ENCODE measurements at regions not wholly inside any gene's neighbourhood (a gene's known extent, or its start where the extent isn't known, plus 50 kb on each side); places are given as distances from the start of the nearest gene placed in this dataset.
"Not testable (repeated sequence)": the region's sequence is repeated elsewhere in the genome, so short reads cannot be mapped to it uniquely, and the experiment has no call there.

DNA sequence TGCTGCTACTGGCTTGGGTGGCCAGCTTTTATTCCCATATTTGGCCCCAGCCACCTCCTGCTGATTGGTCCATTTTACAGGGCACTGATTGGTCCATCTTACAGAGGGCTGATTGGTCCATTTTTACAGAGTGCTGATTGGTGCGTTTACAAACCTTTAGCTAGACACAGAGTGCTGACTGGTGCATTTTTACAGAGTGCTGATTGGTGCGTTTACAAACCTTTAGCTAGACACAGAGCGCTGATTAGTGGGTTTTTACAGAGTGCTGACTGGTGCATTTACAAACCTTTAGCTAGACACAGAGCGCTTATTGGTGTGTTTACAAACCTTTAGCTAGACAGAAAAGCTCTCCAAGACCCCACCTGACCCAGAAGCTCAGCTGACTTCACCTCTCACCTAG lies 126.3 kb downstream of the POSTN start:
- CTCF ChIA-PET; FAIRE-seq; ATAC-seq; H3K9me3 ChIP-seq; H3K4me3 ChIP-seq; H3K4me1 ChIP-seq; H3K27ac ChIP-seq; POLR2A ChIA-PET; H3K4me2 ChIP-seq; DNase-seq (ENCODE audit: low read depth in 1 of 2, low spot score in 1 of 2): not testable (repeated sequence)
- WGBS (ENCODE audit: missing lambda C conversion rate) = 37% methylated on average over 4 of the region's 4 CpGs
- TF ChIP-seq MAFK (IDR thresholded peaks at IDR 0.05; ENCODE audit: partially characterized antibody) = peak; percentile 51

DNA sequence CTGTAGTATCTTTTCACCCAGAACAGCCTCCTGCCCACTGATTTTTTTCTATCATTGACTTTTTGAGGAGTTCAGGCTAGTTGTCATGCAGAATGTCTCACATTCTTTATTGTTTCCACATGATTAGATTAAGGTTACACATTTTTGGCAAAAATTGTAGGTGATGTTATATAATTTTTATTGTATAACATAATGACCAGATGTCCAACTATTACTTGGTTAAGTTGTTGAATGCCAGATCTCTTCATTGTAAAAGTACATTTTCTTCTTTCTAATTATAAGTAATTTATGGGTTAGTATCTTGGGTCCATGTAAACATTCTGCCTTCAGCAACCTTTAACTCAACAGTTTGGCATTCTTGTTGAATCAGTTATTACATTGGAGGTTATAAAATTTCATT lies 138.4 kb downstream of the POSTN start:
- ATAC-seq = no peak
- Histone ChIP-seq H3K9me3 (no peaks in the 10 kb centered on the region), H3K4me3 (no peak overlapping the region), H3K4me2 (no peak overlapping the region), H3K27ac (no peak overlapping the region), H3K4me1 (no peaks in the 10 kb centered on the region)
- no peak for DNase-seq (ENCODE audit: low read depth in 1 of 2, low spot score in 1 of 2)
- CTCF ChIA-PET = no interaction called here
- TF ChIP-seq, protein P1, sequence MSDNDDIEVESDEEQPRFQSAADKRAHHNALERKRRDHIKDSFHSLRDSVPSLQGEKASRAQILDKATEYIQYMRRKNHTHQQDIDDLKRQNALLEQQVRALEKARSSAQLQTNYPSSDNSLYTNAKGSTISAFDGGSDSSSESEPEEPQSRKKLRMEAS (IDR thresholded peaks at IDR 0.05) = no peak
- TF ChIP-seq RNF2 (IDR thresholded peaks at IDR 0.05; ENCODE audit: borderline replicate concordance, low read depth) (no peak), GATA3 (IDR thresholded peaks at IDR 0.05; ENCODE audit: borderline replicate concordance) (no peak), RAD21 (conservative IDR thresholded peaks at IDR 0.05 in 1 of 2, IDR thresholded peaks at IDR 0.05 in 1 of 2) (no peak), NPAS2 (CRISPR knock-in tag; IDR thresholded peaks at IDR 0.05; ENCODE audit: borderline replicate concordance) (no peak), ZC3H11A (IDR thresholded peaks at IDR 0.05) (no peak), HOXA7 (CRISPR knock-in tag; IDR thresholded peaks at IDR 0.05) (no peak), KDM1A (IDR thresholded peaks at IDR 0.05; ENCODE audit: low read depth) (no peak), CHD2 (IDR thresholded peaks at IDR 0.05; ENCODE audit: low read length, partially characterized antibody) (no peak), BHLHE40 (IDR thresholded peaks at IDR 0.05; ENCODE audit: low read depth, low read length) (no peak), FOXS1 (CRISPR knock-in tag; IDR thresholded peaks at IDR 0.05) (no peak), POLR2AphosphoS2 (conservative IDR thresholded peaks at IDR 0.05; ENCODE audit: low read length) (no peak), NR3C1 (IDR thresholded peaks at IDR 0.05) (no peak), ESRRA (IDR thresholded peaks at IDR 0.05; ENCODE audit: borderline replicate concordance, low read length) (no peak), JUNB (IDR thresholded peaks at IDR 0.05) (no peak)
- TF ChIP-seq, protein P2, sequence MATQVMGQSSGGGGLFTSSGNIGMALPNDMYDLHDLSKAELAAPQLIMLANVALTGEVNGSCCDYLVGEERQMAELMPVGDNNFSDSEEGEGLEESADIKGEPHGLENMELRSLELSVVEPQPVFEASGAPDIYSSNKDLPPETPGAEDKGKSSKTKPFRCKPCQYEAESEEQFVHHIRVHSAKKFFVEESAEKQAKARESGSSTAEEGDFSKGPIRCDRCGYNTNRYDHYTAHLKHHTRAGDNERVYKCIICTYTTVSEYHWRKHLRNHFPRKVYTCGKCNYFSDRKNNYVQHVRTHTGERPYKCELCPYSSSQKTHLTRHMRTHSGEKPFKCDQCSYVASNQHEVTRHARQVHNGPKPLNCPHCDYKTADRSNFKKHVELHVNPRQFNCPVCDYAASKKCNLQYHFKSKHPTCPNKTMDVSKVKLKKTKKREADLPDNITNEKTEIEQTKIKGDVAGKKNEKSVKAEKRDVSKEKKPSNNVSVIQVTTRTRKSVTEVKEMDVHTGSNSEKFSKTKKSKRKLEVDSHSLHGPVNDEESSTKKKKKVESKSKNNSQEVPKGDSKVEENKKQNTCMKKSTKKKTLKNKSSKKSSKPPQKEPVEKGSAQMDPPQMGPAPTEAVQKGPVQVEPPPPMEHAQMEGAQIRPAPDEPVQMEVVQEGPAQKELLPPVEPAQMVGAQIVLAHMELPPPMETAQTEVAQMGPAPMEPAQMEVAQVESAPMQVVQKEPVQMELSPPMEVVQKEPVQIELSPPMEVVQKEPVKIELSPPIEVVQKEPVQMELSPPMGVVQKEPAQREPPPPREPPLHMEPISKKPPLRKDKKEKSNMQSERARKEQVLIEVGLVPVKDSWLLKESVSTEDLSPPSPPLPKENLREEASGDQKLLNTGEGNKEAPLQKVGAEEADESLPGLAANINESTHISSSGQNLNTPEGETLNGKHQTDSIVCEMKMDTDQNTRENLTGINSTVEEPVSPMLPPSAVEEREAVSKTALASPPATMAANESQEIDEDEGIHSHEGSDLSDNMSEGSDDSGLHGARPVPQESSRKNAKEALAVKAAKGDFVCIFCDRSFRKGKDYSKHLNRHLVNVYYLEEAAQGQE (IDR thresholded peaks at IDR 0.05) = no peak
- TF ChIP-seq, protein P3, sequence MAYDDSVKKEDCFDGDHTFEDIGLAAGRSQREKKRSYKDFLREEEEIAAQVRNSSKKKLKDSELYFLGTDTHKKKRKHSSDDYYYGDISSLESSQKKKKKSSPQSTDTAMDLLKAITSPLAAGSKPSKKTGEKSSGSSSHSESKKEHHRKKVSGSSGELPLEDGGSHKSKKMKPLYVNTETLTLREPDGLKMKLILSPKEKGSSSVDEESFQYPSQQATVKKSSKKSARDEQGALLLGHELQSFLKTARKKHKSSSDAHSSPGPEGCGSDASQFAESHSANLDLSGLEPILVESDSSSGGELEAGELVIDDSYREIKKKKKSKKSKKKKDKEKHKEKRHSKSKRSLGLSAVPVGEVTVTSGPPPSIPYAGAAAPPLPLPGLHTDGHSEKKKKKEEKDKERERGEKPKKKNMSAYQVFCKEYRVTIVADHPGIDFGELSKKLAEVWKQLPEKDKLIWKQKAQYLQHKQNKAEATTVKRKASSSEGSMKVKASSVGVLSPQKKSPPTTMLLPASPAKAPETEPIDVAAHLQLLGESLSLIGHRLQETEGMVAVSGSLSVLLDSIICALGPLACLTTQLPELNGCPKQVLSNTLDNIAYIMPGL (CRISPR knock-in tag; IDR thresholded peaks at IDR 0.05; ENCODE audit: borderline replicate concordance) = no peak
- TF ChIP-seq, protein P4, sequence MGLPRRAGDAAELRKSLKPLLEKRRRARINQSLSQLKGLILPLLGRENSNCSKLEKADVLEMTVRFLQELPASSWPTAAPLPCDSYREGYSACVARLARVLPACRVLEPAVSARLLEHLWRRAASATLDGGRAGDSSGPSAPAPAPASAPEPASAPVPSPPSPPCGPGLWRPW (IDR thresholded peaks at IDR 0.05) = no peak
- POLR2A ChIA-PET = no interaction called here
- FAIRE-seq = no peak

DNA sequence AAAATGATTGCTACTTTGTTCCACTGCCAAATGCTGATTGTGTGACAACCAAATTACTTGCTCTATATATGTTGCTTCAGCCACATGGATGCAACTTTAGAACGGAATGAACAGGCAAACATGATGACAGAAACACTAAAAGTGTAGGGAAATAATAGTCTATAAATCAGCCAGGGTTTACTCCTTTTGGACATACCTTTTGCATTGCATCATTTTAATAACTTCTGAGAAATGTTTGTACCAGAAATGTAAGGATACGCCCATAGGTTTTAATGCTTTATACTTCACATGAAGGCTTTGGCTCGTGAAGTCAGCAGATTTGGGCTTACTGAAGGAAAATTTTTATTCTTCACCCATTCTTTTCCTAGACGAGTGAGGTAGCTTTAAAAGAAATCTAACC lies 141.0 kb downstream of the POSTN start:
- FAIRE-seq (no peak), DNase-seq (ENCODE audit: low read depth in 1 of 2, low spot score in 1 of 2) (no peak), ATAC-seq (no peak)
- ChIA-PET CTCF (no interaction called here), POLR2A (no interaction called here)
- no peaks in the 10 kb centered on the region for H3K4me1 ChIP-seq
- no peak overlapping the region for H3K4me2 ChIP-seq
- no peak overlapping the region for H3K4me3 ChIP-seq
- H3K27ac ChIP-seq = no peak overlapping the region
- H3K9me3 ChIP-seq = no peaks in the 10 kb centered on the region
- WGBS (ENCODE audit: missing lambda C conversion rate) = 18% methylated on average over 4 of the region's 4 CpGs
- TF ChIP-seq HEYL (CRISPR knock-in tag; IDR thresholded peaks at IDR 0.05) = no peak
- no peak for TF ChIP-seq NFE2L2 (conservative IDR thresholded peaks at IDR 0.05; ENCODE audit: low read length)
- TF ChIP-seq, protein P5, sequence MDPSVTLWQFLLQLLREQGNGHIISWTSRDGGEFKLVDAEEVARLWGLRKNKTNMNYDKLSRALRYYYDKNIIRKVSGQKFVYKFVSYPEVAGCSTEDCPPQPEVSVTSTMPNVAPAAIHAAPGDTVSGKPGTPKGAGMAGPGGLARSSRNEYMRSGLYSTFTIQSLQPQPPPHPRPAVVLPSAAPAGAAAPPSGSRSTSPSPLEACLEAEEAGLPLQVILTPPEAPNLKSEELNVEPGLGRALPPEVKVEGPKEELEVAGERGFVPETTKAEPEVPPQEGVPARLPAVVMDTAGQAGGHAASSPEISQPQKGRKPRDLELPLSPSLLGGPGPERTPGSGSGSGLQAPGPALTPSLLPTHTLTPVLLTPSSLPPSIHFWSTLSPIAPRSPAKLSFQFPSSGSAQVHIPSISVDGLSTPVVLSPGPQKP (IDR thresholded peaks at IDR 0.05; ENCODE audit: low read depth, low read length) = no peak
- TF ChIP-seq, protein P6, sequence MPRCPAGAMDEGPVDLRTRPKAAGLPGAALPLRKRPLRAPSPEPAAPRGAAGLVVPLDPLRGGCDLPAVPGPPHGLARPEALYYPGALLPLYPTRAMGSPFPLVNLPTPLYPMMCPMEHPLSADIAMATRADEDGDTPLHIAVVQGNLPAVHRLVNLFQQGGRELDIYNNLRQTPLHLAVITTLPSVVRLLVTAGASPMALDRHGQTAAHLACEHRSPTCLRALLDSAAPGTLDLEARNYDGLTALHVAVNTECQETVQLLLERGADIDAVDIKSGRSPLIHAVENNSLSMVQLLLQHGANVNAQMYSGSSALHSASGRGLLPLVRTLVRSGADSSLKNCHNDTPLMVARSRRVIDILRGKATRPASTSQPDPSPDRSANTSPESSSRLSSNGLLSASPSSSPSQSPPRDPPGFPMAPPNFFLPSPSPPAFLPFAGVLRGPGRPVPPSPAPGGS (IDR thresholded peaks at IDR 0.05) = no peak
- TF ChIP-seq, protein P4 (IDR thresholded peaks at IDR 0.05) = no peak
- no peak for TF ChIP-seq MAFK (IDR thresholded peaks at IDR 0.05; ENCODE audit: partially characterized antibody)
- TF ChIP-seq, protein P7, sequence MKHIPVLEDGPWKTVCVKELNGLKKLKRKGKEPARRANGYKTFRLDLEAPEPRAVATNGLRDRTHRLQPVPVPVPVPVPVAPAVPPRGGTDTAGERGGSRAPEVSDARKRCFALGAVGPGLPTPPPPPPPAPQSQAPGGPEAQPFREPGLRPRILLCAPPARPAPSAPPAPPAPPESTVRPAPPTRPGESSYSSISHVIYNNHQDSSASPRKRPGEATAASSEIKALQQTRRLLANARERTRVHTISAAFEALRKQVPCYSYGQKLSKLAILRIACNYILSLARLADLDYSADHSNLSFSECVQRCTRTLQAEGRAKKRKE (CRISPR knock-in tag; IDR thresholded peaks at IDR 0.05; ENCODE audit: low read depth) = no peak
- TF ChIP-seq, protein P8, sequence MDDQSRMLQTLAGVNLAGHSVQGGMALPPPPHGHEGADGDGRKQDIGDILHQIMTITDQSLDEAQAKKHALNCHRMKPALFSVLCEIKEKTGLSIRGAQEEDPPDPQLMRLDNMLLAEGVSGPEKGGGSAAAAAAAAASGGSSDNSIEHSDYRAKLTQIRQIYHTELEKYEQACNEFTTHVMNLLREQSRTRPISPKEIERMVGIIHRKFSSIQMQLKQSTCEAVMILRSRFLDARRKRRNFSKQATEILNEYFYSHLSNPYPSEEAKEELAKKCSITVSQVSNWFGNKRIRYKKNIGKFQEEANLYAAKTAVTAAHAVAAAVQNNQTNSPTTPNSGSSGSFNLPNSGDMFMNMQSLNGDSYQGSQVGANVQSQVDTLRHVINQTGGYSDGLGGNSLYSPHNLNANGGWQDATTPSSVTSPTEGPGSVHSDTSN (IDR thresholded peaks at IDR 0.05) = no peak
